CD14-positive monocyte (primary cell): ENCODE measurements at regions not wholly inside any gene's neighbourhood (a gene's known extent, or its start where the extent isn't known, plus 50 kb on each side); places are given as distances from the start of the nearest gene placed in this dataset.

Experiments
- DNase-seq, 3 donors: peaks; one replicate each; pipeline ENCODE4 v3.0.0-alpha.2; 2011 to 2022
- H2AFZ ChIP-seq: 2 replicates; pipeline ENCODE4 v1.6.0; 2012; ENCODE audit warnings: mild to moderate bottlenecking, low read depth, low read length, inconsistent platforms; ENCODE audit not compliant: insufficient read depth, poor library complexity, severe bottlenecking
- H3K27ac ChIP-seq, 2 donors: 1 replicate in 1 of 2; 2 replicates in 1 of 2; pipeline ENCODE4 v1.5.1; 2012 to 2013; ENCODE audit warnings: low read length in 2 of 2, control low read depth in 1 of 2, inconsistent platforms in 1 of 2, low read depth in 1 of 2, mild to moderate bottlenecking in 1 of 2
- H3K27me3 ChIP-seq, 2 donors: one replicate each; pipeline versions ENCODE4 v1.6.0 to v1.6.1; 2011 to 2013; ENCODE audit warnings: low read length in 2 of 2; ENCODE audit not compliant: control insufficient read depth in 2 of 2, insufficient read depth in 2 of 2
- H3K36me3 ChIP-seq, 2 donors: replicated peaks in 1 of 2; 1 replicate in 1 of 2; 2 replicates in 1 of 2; pipeline versions ENCODE4 v1.5.1 to v1.6.1; 2012 to 2013; ENCODE audit warnings: low read length in 2 of 2, control low read depth in 1 of 2, inconsistent platforms in 1 of 2, mild to moderate bottlenecking in 1 of 2; ENCODE audit not compliant: insufficient read depth in 2 of 2, control insufficient read depth in 1 of 2
- H3K4me1 ChIP-seq, 2 donors: 1 replicate in 1 of 2; 2 replicates in 1 of 2; pipeline versions ENCODE4 v1.5.1 to v1.6.1; 2012 to 2013; ENCODE audit warnings: low read length in 2 of 2, control low read depth in 1 of 2, inconsistent platforms in 1 of 2, mild to moderate bottlenecking in 1 of 2, moderate library complexity in 1 of 2; ENCODE audit not compliant: insufficient read depth in 2 of 2, control insufficient read depth in 1 of 2
- H3K4me2 ChIP-seq: replicated peaks from 2 replicates; pipeline ENCODE3; 2012; ENCODE audit warnings: low read length, moderate library complexity, mild to moderate bottlenecking; ENCODE audit not compliant: poor library complexity, severe bottlenecking; ENCODE audit errors: extremely low read depth
- H3K4me3 ChIP-seq, 3 experiments: fragments of 200-600 bp in 1 of 3; sonication (generic) in 1 of 3; replicated peaks in 1 of 3; 1 replicate in 2 of 3; 2 replicates in 1 of 3; pipeline ENCODE4 v1.5.1; 2011 to 2013; ENCODE audit warnings: low read length in 3 of 3, mild to moderate bottlenecking in 3 of 3, control low read depth in 2 of 3, low read depth in 2 of 3, inconsistent platforms in 1 of 3, moderate library complexity in 1 of 3
- H3K79me2 ChIP-seq: 2 replicates; pipeline ENCODE4 v1.6.0; 2012; ENCODE audit warnings: mild to moderate bottlenecking, control low read depth, inconsistent platforms, low read length, moderate library complexity; ENCODE audit not compliant: insufficient read depth
- H3K9ac ChIP-seq: 2 replicates; pipeline ENCODE4 v1.6.0; 2017; ENCODE audit warnings: low read length, mild to moderate bottlenecking; ENCODE audit not compliant: insufficient read depth, poor library complexity, severe bottlenecking
- H3K9me3 ChIP-seq, 2 donors: replicated peaks in 1 of 2; 1 replicate in 1 of 2; 2 replicates in 1 of 2; pipeline versions ENCODE4 v1.5.1 to v1.6.1; 2012 to 2013; ENCODE audit warnings: low read length in 2 of 2, control low read depth in 1 of 2; ENCODE audit not compliant: control insufficient read depth in 1 of 2, insufficient read depth in 1 of 2
- H4K20me1 ChIP-seq: 2 replicates; pipeline ENCODE4 v1.6.0; 2012; ENCODE audit warnings: mild to moderate bottlenecking, low read length, control low read depth, moderate library complexity; ENCODE audit not compliant: insufficient read depth
- H3K27ac Mint-ChIP-seq, 7 donors: one replicate each; pipeline ENCODE4 v1.8.0; 2020; ENCODE audit warnings: mild to moderate bottlenecking in 7 of 7, mixed read lengths in 7 of 7, moderate library complexity in 6 of 7, inconsistent platforms in 2 of 7
- H3K27me3 Mint-ChIP-seq, 3 donors: one replicate each; pipeline ENCODE4 v1.8.0; 2021 to 2022; ENCODE audit warnings: low read depth in 3 of 3, mild to moderate bottlenecking in 3 of 3, mixed read lengths in 3 of 3, moderate library complexity in 3 of 3, inconsistent platforms in 1 of 3
- H3K36me3 Mint-ChIP-seq, 2 donors: one replicate each; pipeline ENCODE4 v1.8.0; 2020; ENCODE audit warnings: mixed read lengths in 2 of 2, inconsistent platforms in 1 of 2, mild to moderate bottlenecking in 1 of 2
- H3K4me1 Mint-ChIP-seq: one replicate; pipeline ENCODE4 v1.8.0; 2020; ENCODE audit warnings: mild to moderate bottlenecking, mixed read lengths
- H3K4me3 Mint-ChIP-seq, 2 donors: one replicate each; pipeline ENCODE4 v1.8.0; 2020; ENCODE audit warnings: mild to moderate bottlenecking in 2 of 2, mixed read lengths in 2 of 2, moderate library complexity in 1 of 2
- H3K9me3 Mint-ChIP-seq, 7 donors: one replicate each; pipeline ENCODE4 v1.8.0; 2020 to 2022; ENCODE audit warnings: mixed read lengths in 7 of 7, mild to moderate bottlenecking in 6 of 7, moderate library complexity in 6 of 7, inconsistent platforms in 2 of 7
- WGBS: methylation state at CpG from one replicate; pipeline ENCODE4 v1.1.5; 2013; ENCODE audit warnings: missing lambda C conversion rate; ENCODE audit not compliant: insufficient coverage; 5-methylcytosine and 5-hydroxymethylcytosine counted together
- intact Hi-C, 2 donors: fragments of 100-400 bp; cut with micrococcal nuclease; formaldehyde crosslinking; loops; one replicate each; pipeline versions ENCODE4 v1.15.0 to v1.15.1; 2023
- TF ChIP-seq, protein P1 (sequence below): fragments of 200-600 bp; IDR thresholded peaks from one replicate; pipeline ENCODE4 v1.8.0; 2022; ENCODE audit warnings: antibody characterized with exemption, mild to moderate bottlenecking

GRCh38 chr3:99012051-99012450, 110.6 kb upstream of the DCBLD2 start:
- Histone ChIP-seq H3K9me3 (no peaks in the 10 kb centered on the region), H4K20me1 (no peaks in the 10 kb centered on the region), H3K4me3 (no peak overlapping the region), H3K9ac (no peak overlapping the region), H2AFZ (no peak overlapping the region), H3K27ac (no peak overlapping the region), H3K36me3 (no peaks in the 10 kb centered on the region), H3K4me1 (no peaks in the 10 kb centered on the region), H3K27me3 (no peaks in the 10 kb centered on the region), H3K79me2 (no peaks in the 10 kb centered on the region), H3K4me2 (no peak overlapping the region)
- peaks cover 0 to 4% (median 0%) of the 10 kb centered on the region in 7 donors for H3K9me3 Mint-ChIP-seq
- intact Hi-C loops = no loop called here
- H3K4me3 Mint-ChIP-seq = no peak overlapping the region
- no CpG with 5 or more reads among the region's 3 CpGs for WGBS
- no peak overlapping the region for H3K27ac Mint-ChIP-seq
- no peaks in the 10 kb centered on the region for H3K36me3 Mint-ChIP-seq
- no peaks in the 10 kb centered on the region for H3K4me1 Mint-ChIP-seq
- TF ChIP-seq, protein P1, sequence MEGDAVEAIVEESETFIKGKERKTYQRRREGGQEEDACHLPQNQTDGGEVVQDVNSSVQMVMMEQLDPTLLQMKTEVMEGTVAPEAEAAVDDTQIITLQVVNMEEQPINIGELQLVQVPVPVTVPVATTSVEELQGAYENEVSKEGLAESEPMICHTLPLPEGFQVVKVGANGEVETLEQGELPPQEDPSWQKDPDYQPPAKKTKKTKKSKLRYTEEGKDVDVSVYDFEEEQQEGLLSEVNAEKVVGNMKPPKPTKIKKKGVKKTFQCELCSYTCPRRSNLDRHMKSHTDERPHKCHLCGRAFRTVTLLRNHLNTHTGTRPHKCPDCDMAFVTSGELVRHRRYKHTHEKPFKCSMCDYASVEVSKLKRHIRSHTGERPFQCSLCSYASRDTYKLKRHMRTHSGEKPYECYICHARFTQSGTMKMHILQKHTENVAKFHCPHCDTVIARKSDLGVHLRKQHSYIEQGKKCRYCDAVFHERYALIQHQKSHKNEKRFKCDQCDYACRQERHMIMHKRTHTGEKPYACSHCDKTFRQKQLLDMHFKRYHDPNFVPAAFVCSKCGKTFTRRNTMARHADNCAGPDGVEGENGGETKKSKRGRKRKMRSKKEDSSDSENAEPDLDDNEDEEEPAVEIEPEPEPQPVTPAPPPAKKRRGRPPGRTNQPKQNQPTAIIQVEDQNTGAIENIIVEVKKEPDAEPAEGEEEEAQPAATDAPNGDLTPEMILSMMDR = no peak
- H3K27me3 Mint-ChIP-seq = peaks cover 0 to 3% (median 1%) of the 10 kb centered on the region in 3 donors
- DNase-seq = no peak

- Mint-ChIP-seq H3K4me1 (no peaks in the 10 kb centered on the region), H3K27me3 (peaks cover 0 to 3% (median 1%) of the 10 kb centered on the region in 3 donors), H3K36me3 (no peaks in the 10 kb centered on the region), H3K4me3 (no peak overlapping the region), H3K9me3 (peaks cover 0 to 4% (median 0%) of the 10 kb centered on the region in 7 donors), H3K27ac (no peak overlapping the region)
- no peak for DNase-seq
- no peaks in the 10 kb centered on the region for H3K79me2 ChIP-seq
- intact Hi-C loops = no loop called here
- H3K4me1 ChIP-seq = no peaks in the 10 kb centered on the region
- TF ChIP-seq, protein P1 = no peak
- no peaks in the 10 kb centered on the region for H3K36me3 ChIP-seq
- no peaks in the 10 kb centered on the region for H3K9me3 ChIP-seq
- no peak overlapping the region for H3K4me2 ChIP-seq
- H4K20me1 ChIP-seq = no peaks in the 10 kb centered on the region
- H3K27ac ChIP-seq = no peak overlapping the region
- no peak overlapping the region for H3K9ac ChIP-seq
- H2AFZ ChIP-seq = no peak overlapping the region
- no peak overlapping the region for H3K4me3 ChIP-seq
- no peaks in the 10 kb centered on the region for H3K27me3 ChIP-seq
Measured at GRCh38 chr3:99009851-99010250, 108.4 kb upstream of the DCBLD2 start.
